CD4-positive, alpha-beta memory T cell (primary cell): ENCODE measurements at regions not wholly inside any gene's neighbourhood (a gene's known extent, or its start where the extent isn't known, plus 50 kb on each side); places are given as distances from the start of the nearest gene placed in this dataset.

ENCODE experiments used
- CTCF ChIA-PET: fragments of 350-600 bp; sonication (Branson Sonifier 250); formaldehyde crosslinking; loops from one replicate; lab custom pipeline; 2021; ENCODE audit warnings: inconsistent platforms; ENCODE audit not compliant: partially characterized antibody; lab: Charles Lee
- POLR2A ChIA-PET: fragments of 350-600 bp; sonication (Branson Sonifier 250); formaldehyde crosslinking; loops from one replicate; lab custom pipeline; 2021; ENCODE audit not compliant: partially characterized antibody; lab: Charles Lee
- DNase-seq, 5 donors: peaks; one replicate each; pipeline versions ENCODE4 v3.0.0 to v3.0.0-alpha.2; 2020 to 2022; ENCODE audit warnings: mixed read lengths in 1 of 5
- H3K27ac ChIP-seq: one replicate; pipeline ENCODE4 v1.7.0; 2013; ENCODE audit warnings: low read depth, low read length
- H3K27me3 ChIP-seq: 2 replicates; pipeline ENCODE4 v1.7.0; 2013; ENCODE audit warnings: mild to moderate bottlenecking, low read length, moderate library complexity; ENCODE audit not compliant: insufficient read depth
- H3K36me3 ChIP-seq: 2 replicates; pipeline ENCODE4 v1.7.0; 2013; ENCODE audit warnings: mild to moderate bottlenecking, low read length, moderate library complexity; ENCODE audit not compliant: insufficient read depth
- H3K4me1 ChIP-seq: 2 replicates; pipeline ENCODE4 v1.7.0; 2013; ENCODE audit warnings: mild to moderate bottlenecking, low read length, moderate library complexity; ENCODE audit not compliant: insufficient read depth
- H3K4me3 ChIP-seq, 2 donors: one replicate each; pipeline ENCODE4 v1.7.0; 2013; ENCODE audit warnings: low read length in 2 of 2, mild to moderate bottlenecking in 1 of 2
- H3K9me3 ChIP-seq, 2 donors: one replicate each; pipeline ENCODE4 v1.7.0; 2013; ENCODE audit warnings: low read length in 2 of 2, control low read depth in 1 of 2; ENCODE audit not compliant: control insufficient read depth in 1 of 2
- H3K27ac Mint-ChIP-seq, 7 donors: one replicate each; pipeline ENCODE4 v1.8.0; 2020 to 2021; ENCODE audit warnings: mixed read lengths in 7 of 7, mild to moderate bottlenecking in 6 of 7, inconsistent platforms in 3 of 7, moderate library complexity in 3 of 7
- H3K27me3 Mint-ChIP-seq, 2 donors: one replicate each; pipeline ENCODE4 v1.8.0; 2020 to 2021; ENCODE audit warnings: mixed read lengths in 2 of 2
- H3K36me3 Mint-ChIP-seq, 2 donors: one replicate each; pipeline ENCODE4 v1.8.0; 2020 to 2021; ENCODE audit warnings: mixed read lengths in 2 of 2, inconsistent platforms in 1 of 2, mild to moderate bottlenecking in 1 of 2
- H3K4me1 Mint-ChIP-seq, 4 donors: one replicate each; pipeline ENCODE4 v1.8.0; 2020 to 2021; ENCODE audit warnings: mixed read lengths in 4 of 4, mild to moderate bottlenecking in 1 of 4
- H3K4me3 Mint-ChIP-seq, 8 donors: one replicate each; pipeline ENCODE4 v1.8.0; 2020 to 2021; ENCODE audit warnings: mixed read lengths in 8 of 8, mild to moderate bottlenecking in 7 of 8, moderate library complexity in 6 of 8, inconsistent platforms in 3 of 8
- H3K9me3 Mint-ChIP-seq, 8 donors: one replicate each; pipeline ENCODE4 v1.8.0; 2020 to 2021; ENCODE audit warnings: mixed read lengths in 8 of 8, mild to moderate bottlenecking in 5 of 8, inconsistent platforms in 3 of 8, moderate library complexity in 1 of 8
- intact Hi-C: fragments of 100-400 bp; cut with micrococcal nuclease; formaldehyde crosslinking; loops from one replicate; pipeline ENCODE4 v1.15.1; 2023

DNA sequence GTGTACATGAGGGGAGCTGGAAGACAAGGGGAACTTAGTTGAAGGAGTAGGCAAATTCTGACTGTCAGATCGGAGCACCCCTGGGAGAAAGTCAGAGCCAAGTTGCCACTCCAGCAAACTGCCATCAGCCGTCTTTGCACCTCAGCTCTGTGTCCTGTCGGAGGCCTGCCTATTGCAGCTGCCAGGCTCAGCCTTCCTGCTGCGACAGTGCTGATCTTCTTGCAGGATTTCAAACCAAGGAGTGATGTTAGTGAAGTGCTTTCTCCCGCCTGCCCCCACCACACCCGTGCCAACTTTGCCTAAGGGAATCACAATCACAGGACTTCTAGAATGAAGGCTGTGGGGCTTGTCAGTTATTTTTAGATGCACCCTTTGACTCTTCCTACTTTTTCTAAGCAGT lies 185.3 kb downstream of the KIT start:
- Histone ChIP-seq H3K4me3 (no peak overlapping the region), H3K27ac (no peak overlapping the region), H3K36me3 (no peaks in the 10 kb centered on the region), H3K27me3 (no peaks in the 10 kb centered on the region), H3K9me3 (no peaks in the 10 kb centered on the region), H3K4me1 (no peaks in the 10 kb centered on the region)
- Mint-ChIP-seq H3K4me3 (no peak overlapping the region), H3K27me3 (peaks cover 0 to 2% of the 10 kb centered on the region in 2 donors), H3K27ac (no peak overlapping the region), H3K4me1 (peaks cover 0 to 8% (median 4%) of the 10 kb centered on the region in 4 donors), H3K9me3 (no peaks in the 10 kb centered on the region), H3K36me3 (no peaks in the 10 kb centered on the region)
- intact Hi-C loops: no loop called here
- no peak for DNase-seq
- POLR2A ChIA-PET: no interaction called here
- CTCF ChIA-PET: no interaction called here

- H3K9me3 ChIP-seq: no peaks in the 10 kb centered on the region
- no peaks in the 10 kb centered on the region for H3K36me3 ChIP-seq
- H3K4me1 ChIP-seq: no peaks in the 10 kb centered on the region
- no peak overlapping the region for H3K27ac ChIP-seq
- Mint-ChIP-seq H3K9me3 (no peaks in the 10 kb centered on the region), H3K27ac (no peak overlapping the region), H3K4me3 (no peak overlapping the region), H3K4me1 (peaks cover 0 to 8% (median 4%) of the 10 kb centered on the region in 4 donors), H3K27me3 (no peaks in the 10 kb centered on the region), H3K36me3 (no peaks in the 10 kb centered on the region)
- no peaks in the 10 kb centered on the region for H3K27me3 ChIP-seq
- intact Hi-C loops: no loop called here
- no peak overlapping the region for H3K4me3 ChIP-seq
- ChIA-PET CTCF (no interaction called here), POLR2A (no interaction called here)
- DNase-seq: no peak
These were observed 184.9 kb downstream of the KIT start for GRCh38 chr4:54842656-54843055.

GRCh38 chr4:54842226-54842625 lies 184.5 kb downstream of the KIT start:
- ChIA-PET POLR2A (no interaction called here), CTCF (interaction anchor here (0.8 kb wide), 1 partner anchor 20 kb away, joined by 3 read pairs; no protein-coding TSS in a partner anchor)
- no peaks in the 10 kb centered on the region for H3K36me3 Mint-ChIP-seq
- no peak overlapping the region for H3K27ac Mint-ChIP-seq
- peaks cover 0 to 8% (median 4%) of the 10 kb centered on the region in 4 donors for H3K4me1 Mint-ChIP-seq
- intact Hi-C loops: no loop called here
- no peaks in the 10 kb centered on the region for H3K27me3 Mint-ChIP-seq
- Histone ChIP-seq H3K36me3 (no peaks in the 10 kb centered on the region), H3K27ac (no peak overlapping the region), H3K27me3 (no peaks in the 10 kb centered on the region), H3K9me3 (no peaks in the 10 kb centered on the region), H3K4me3 (no peak overlapping the region), H3K4me1 (no peaks in the 10 kb centered on the region)
- no peaks in the 10 kb centered on the region for H3K9me3 Mint-ChIP-seq
- no peak overlapping the region for H3K4me3 Mint-ChIP-seq
- no peak for DNase-seq

- H3K36me3 Mint-ChIP-seq: no peaks in the 10 kb centered on the region
- no peak for DNase-seq
- H3K27me3 Mint-ChIP-seq: no peaks in the 10 kb centered on the region
- H3K9me3 Mint-ChIP-seq: no peaks in the 10 kb centered on the region
- ChIA-PET POLR2A (no interaction called here), CTCF (interaction anchor here (0.8 kb wide), 1 partner anchor 19 kb away, joined by 3 read pairs; no protein-coding TSS in a partner anchor)
- H3K4me1 ChIP-seq: no peaks in the 10 kb centered on the region
- no peaks in the 10 kb centered on the region for H3K36me3 ChIP-seq
- no peaks in the 10 kb centered on the region for H3K27me3 ChIP-seq
- H3K4me1 Mint-ChIP-seq: peaks cover 0 to 8% (median 4%) of the 10 kb centered on the region in 4 donors
- no peak overlapping the region for H3K27ac ChIP-seq
- H3K4me3 ChIP-seq: no peak overlapping the region
- H3K27ac Mint-ChIP-seq: no peak overlapping the region
- intact Hi-C loops: loop anchor here (2.0 kb wide), 2 partner anchors 158 to 518 kb away; no protein-coding TSS in a partner anchor
- no peaks in the 10 kb centered on the region for H3K9me3 ChIP-seq
- H3K4me3 Mint-ChIP-seq: no peak overlapping the region
These were observed 183.4 kb downstream of the KIT start for GRCh38 chr4:54840992-54841768.

GRCh38 chr4:54840430-54840829 lies 182.7 kb downstream of the KIT start:
- Histone ChIP-seq H3K4me3 (no peak overlapping the region), H3K27me3 (no peaks in the 10 kb centered on the region), H3K36me3 (no peaks in the 10 kb centered on the region), H3K9me3 (no peaks in the 10 kb centered on the region), H3K27ac (no peak overlapping the region), H3K4me1 (no peaks in the 10 kb centered on the region)
- Mint-ChIP-seq H3K4me3 (no peak overlapping the region), H3K9me3 (peaks cover 0 to 2% (median 0%) of the 10 kb centered on the region in 8 donors), H3K36me3 (no peaks in the 10 kb centered on the region), H3K27me3 (no peaks in the 10 kb centered on the region), H3K4me1 (peaks cover 0 to 8% (median 4%) of the 10 kb centered on the region in 4 donors), H3K27ac (no peak overlapping the region)
- POLR2A ChIA-PET: no interaction called here
- DNase-seq: no peak
- CTCF ChIA-PET: interaction anchor here (0.7 kb wide), 1 partner anchor 454 kb away, joined by 3 read pairs; no protein-coding TSS in a partner anchor
- intact Hi-C loops: loop anchor here (2.0 kb wide), 2 partner anchors 158 to 518 kb away; no protein-coding TSS in a partner anchor

DNA sequence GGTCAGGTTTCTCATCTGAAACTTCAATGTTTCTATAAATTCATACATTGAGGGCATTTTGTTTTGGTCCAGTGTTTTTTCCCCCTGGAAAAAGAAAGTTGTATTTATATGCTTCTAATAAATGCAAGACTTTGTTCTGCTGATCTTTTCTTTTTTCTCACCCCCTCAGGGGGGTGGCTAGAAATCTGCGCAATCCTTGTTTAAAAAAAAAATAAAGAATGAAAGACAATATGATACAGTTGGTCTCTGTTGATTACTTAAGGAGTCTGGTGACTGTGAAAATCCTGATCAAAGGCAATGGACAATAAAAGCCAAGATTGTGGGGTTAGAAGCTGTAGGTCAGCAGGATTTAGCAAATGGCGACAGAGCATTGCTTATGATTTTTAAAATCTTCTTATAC lies 180.5 kb downstream of the KIT start:
- POLR2A ChIA-PET: no interaction called here
- no peak for DNase-seq
- Mint-ChIP-seq H3K27ac (no peak overlapping the region), H3K4me3 (no peak overlapping the region), H3K36me3 (no peaks in the 10 kb centered on the region), H3K9me3 (peaks cover 0 to 2% (median 0%) of the 10 kb centered on the region in 8 donors), H3K27me3 (no peaks in the 10 kb centered on the region), H3K4me1 (peaks cover 0 to 8% (median 4%) of the 10 kb centered on the region in 4 donors)
- intact Hi-C loops: no loop called here
- no peaks in the 10 kb centered on the region for H3K36me3 ChIP-seq
- no peak overlapping the region for H3K27ac ChIP-seq
- no peaks in the 10 kb centered on the region for H3K4me1 ChIP-seq
- no peaks in the 10 kb centered on the region for H3K9me3 ChIP-seq
- CTCF ChIA-PET: no interaction called here
- no peaks in the 10 kb centered on the region for H3K27me3 ChIP-seq
- no peak overlapping the region for H3K4me3 ChIP-seq

GRCh38 chr4:54837576-54838140 lies 179.9 kb downstream of the KIT start:
- Histone ChIP-seq H3K4me3 (no peak overlapping the region), H3K27ac (no peak overlapping the region), H3K27me3 (no peaks in the 10 kb centered on the region), H3K9me3 (no peaks in the 10 kb centered on the region), H3K36me3 (no peaks in the 10 kb centered on the region), H3K4me1 (no peaks in the 10 kb centered on the region)
- H3K9me3 Mint-ChIP-seq: peaks cover 0 to 2% (median 0%) of the 10 kb centered on the region in 8 donors
- no peaks in the 10 kb centered on the region for H3K36me3 Mint-ChIP-seq
- POLR2A ChIA-PET: no interaction called here
- no peaks in the 10 kb centered on the region for H3K27me3 Mint-ChIP-seq
- no peak overlapping the region for H3K4me3 Mint-ChIP-seq
- peaks cover 0 to 8% (median 4%) of the 10 kb centered on the region in 4 donors for H3K4me1 Mint-ChIP-seq
- no peak overlapping the region for H3K27ac Mint-ChIP-seq
- no peak for DNase-seq
- intact Hi-C loops: no loop called here
- CTCF ChIA-PET: no interaction called here
